A673 (cell line): ENCODE measurements at regions not wholly inside any gene's neighbourhood (a gene's known extent, or its start where the extent isn't known, plus 50 kb on each side); places are given as distances from the start of the nearest gene placed in this dataset.
"Not testable (repeated sequence)": the region's sequence is repeated elsewhere in the genome, so short reads cannot be mapped to it uniquely, and the experiment has no call there.

Experiments used
- BruUV-seq: library from RNA; stranded (reverse); fragments of 400-500 nt; replicated peaks from 2 replicates; lab custom pipeline; 2021; lab: Mats Ljungman, UMichigan
- CTCF ChIA-PET: fragments of 300-600 bp; sonication (Branson Sonifier 250); formaldehyde crosslinking; loops from one replicate; lab custom pipeline; 2022; ENCODE audit warnings: antibody characterized with exemption; lab: Charles Lee
- POLR2A ChIA-PET: fragments of 300-600 bp; sonication (Branson Sonifier 250); formaldehyde crosslinking; loops from one replicate; lab custom pipeline; 2022; ENCODE audit warnings: antibody characterized with exemption; ENCODE audit not compliant: low non-redundant PET; lab: Charles Lee
- DNase-seq: peaks from one replicate; pipeline ENCODE4 v3.0.0-alpha.2; 2015; ENCODE audit warnings: low spot score
- H3K27ac ChIP-seq: fragments of 200-600 bp; sonication (generic); 2 replicates; pipeline ENCODE4 v1.5.1; 2016; ENCODE audit warnings: mixed run types, low read depth, mild to moderate bottlenecking, mixed read lengths, antibody characterized with exemption, low read length; ENCODE audit not compliant: poor library complexity, severe bottlenecking
- H3K27me3 ChIP-seq: fragments of 200-600 bp; sonication (generic); replicated peaks from 2 replicates; pipeline ENCODE4 v1.6.1; 2017; ENCODE audit warnings: mixed run types, low read depth, mild to moderate bottlenecking, mixed read lengths, antibody characterized with exemption, low read length; ENCODE audit not compliant: insufficient read depth, poor library complexity
- H3K36me3 ChIP-seq: fragments of 200-600 bp; sonication (generic); 2 replicates; pipeline ENCODE4 v1.6.1; 2016; ENCODE audit warnings: mixed run types, mild to moderate bottlenecking, mixed read lengths, antibody characterized with exemption, low read length; ENCODE audit not compliant: insufficient read depth, poor library complexity, severe bottlenecking
- H3K4me1 ChIP-seq: fragments of 200-600 bp; sonication (generic); 2 replicates; pipeline ENCODE4 v1.6.1; 2017; ENCODE audit warnings: mixed run types, mild to moderate bottlenecking, mixed read lengths, antibody characterized with exemption, low read length; ENCODE audit not compliant: insufficient read depth, poor library complexity, severe bottlenecking
- H3K4me3 ChIP-seq: fragments of 200-600 bp; sonication (generic); 2 replicates; pipeline ENCODE4 v1.5.1; 2016; ENCODE audit warnings: low read depth, mixed run types, mild to moderate bottlenecking, mixed read lengths, low read length; ENCODE audit not compliant: poor library complexity, severe bottlenecking
- H3K9me3 ChIP-seq: fragments of 200-600 bp; sonication (generic); 2 replicates; pipeline ENCODE4 v1.6.1; 2016; ENCODE audit warnings: mixed run types, low read depth, mild to moderate bottlenecking, mixed read lengths, antibody characterized with exemption, low read length; ENCODE audit not compliant: poor library complexity, severe bottlenecking
- CTCF ChIP-seq: fragments of 300-800, 200-600 bp; sonication (generic); conservative IDR thresholded peaks from 2 replicates; pipeline ENCODE4 v1.5.1; 2017; ENCODE audit warnings: low read depth, mild to moderate bottlenecking, antibody characterized with exemption, low read length, moderate library complexity, mixed read lengths
- EZH2 ChIP-seq: fragments of 200-600 bp; sonication (generic); IDR thresholded peaks from 2 replicates; pipeline ENCODE4 v1.6.1; 2017; ENCODE audit warnings: borderline replicate concordance, low read depth, mild to moderate bottlenecking, mixed read lengths, antibody characterized with exemption, low read length; ENCODE audit not compliant: poor library complexity, severe bottlenecking
- intact Hi-C: fragments of 100-400 bp; cut with micrococcal nuclease; formaldehyde crosslinking; loops from one replicate; pipeline ENCODE4 v1.10.0; 2022; ENCODE audit not compliant: unreplicated experiment

GRCh38 chr2:116802671-116803070 is 1011.8 kb upstream of the DDX18 start:
- Histone ChIP-seq H3K4me3 (no peak overlapping the region), H3K27ac (no peak overlapping the region), H3K9me3 (peaks cover 13% of the 10 kb centered on the region), H3K4me1 (no peaks in the 10 kb centered on the region), H3K27me3 (no peaks in the 10 kb centered on the region), H3K36me3 (no peaks in the 10 kb centered on the region)
- BruUV-seq = no TSS peak
- CTCF ChIA-PET = no interaction called here
- intact Hi-C loops = no loop called here
- POLR2A ChIA-PET = no interaction called here
- no peak for DNase-seq
- TF ChIP-seq EZH2 = no peak
- TF ChIP-seq CTCF = no peak

- POLR2A ChIA-PET = no interaction called here
- intact Hi-C loops = no loop called here
These were observed 1009.6 kb upstream of the DDX18 start for GRCh38 chr2:116804901-116805300.

GRCh38 chr2:116806505-116806904 is 1008.0 kb upstream of the DDX18 start:
- intact Hi-C loops, H3K27me3 ChIP-seq, DNase-seq, H3K36me3 ChIP-seq, POLR2A ChIA-PET, BruUV-seq, H3K4me1 ChIP-seq, H3K27ac ChIP-seq, H3K4me3 ChIP-seq, CTCF ChIA-PET: not testable (repeated sequence)
- H3K9me3 ChIP-seq = peaks cover 12% of the 10 kb centered on the region

More at GRCh38 chr2:116804901-116805300, 1009.6 kb upstream of the DDX18 start:
- no TSS peak for BruUV-seq
- DNase-seq = no peak
- Histone ChIP-seq H3K36me3 (no peaks in the 10 kb centered on the region), H3K4me3 (no peak overlapping the region), H3K27ac (no peak overlapping the region), H3K9me3 (peaks cover 13% of the 10 kb centered on the region), H3K4me1 (no peaks in the 10 kb centered on the region), H3K27me3 (no peaks in the 10 kb centered on the region)
- no peak for TF ChIP-seq EZH2
- TF ChIP-seq CTCF = no peak
- CTCF ChIA-PET = no interaction called here

- intact Hi-C loops = no loop called here
- Histone ChIP-seq H3K4me1 (no peaks in the 10 kb centered on the region), H3K36me3 (no peaks in the 10 kb centered on the region), H3K27me3 (no peaks in the 10 kb centered on the region), H3K4me3 (no peak overlapping the region), H3K27ac (no peak overlapping the region), H3K9me3 (peaks cover 13% of the 10 kb centered on the region)
- BruUV-seq = no TSS peak
- no peak for TF ChIP-seq EZH2
- no peak for TF ChIP-seq CTCF
- CTCF ChIA-PET = no interaction called here
- no peak for DNase-seq
- POLR2A ChIA-PET = no interaction called here
These were observed 1005.4 kb upstream of the DDX18 start for GRCh38 chr2:116809109-116809508.
